Endothelial cell (in vitro differentiated cells): ENCODE measurements at regions not wholly inside any gene's neighbourhood (a gene's known extent, or its start where the extent isn't known, plus 50 kb on each side); places are given as distances from the start of the nearest gene placed in this dataset.

ENCODE experiments used
- DNase-seq: peaks from one replicate; pipeline ENCODE4 v3.0.0; 2021; ENCODE audit warnings: low spot score
- H3K27ac Mint-ChIP-seq: one replicate; pipeline ENCODE4 v1.8.0; 2021; ENCODE audit warnings: mixed read lengths, inconsistent platforms; ENCODE audit not compliant: unreplicated experiment
- H3K27me3 Mint-ChIP-seq: one replicate; pipeline ENCODE4 v1.8.0; 2021; ENCODE audit warnings: mild to moderate bottlenecking, moderate library complexity, mixed read lengths, inconsistent platforms; ENCODE audit not compliant: unreplicated experiment
- H3K36me3 Mint-ChIP-seq: one replicate; pipeline ENCODE4 v1.8.0; 2021; ENCODE audit warnings: mild to moderate bottlenecking, low read depth, mixed read lengths, inconsistent platforms; ENCODE audit not compliant: unreplicated experiment
- H3K4me1 Mint-ChIP-seq: one replicate; pipeline ENCODE4 v1.8.0; 2021; ENCODE audit warnings: mild to moderate bottlenecking, mixed read lengths, inconsistent platforms; ENCODE audit not compliant: unreplicated experiment
- H3K4me3 Mint-ChIP-seq: one replicate; pipeline ENCODE4 v1.8.0; 2021; ENCODE audit warnings: mild to moderate bottlenecking, mixed read lengths, inconsistent platforms; ENCODE audit not compliant: unreplicated experiment
- H3K9me3 Mint-ChIP-seq: one replicate; pipeline ENCODE4 v1.8.0; 2021; ENCODE audit warnings: mixed read lengths, inconsistent platforms; ENCODE audit not compliant: unreplicated experiment
- CTCF ChIP-seq: fragments of 200-600 bp; sonication (generic); IDR thresholded peaks from one replicate; pipeline ENCODE4 v1.5.0; 2021; ENCODE audit warnings: antibody characterized with exemption; ENCODE audit not compliant: unreplicated experiment

DNA sequence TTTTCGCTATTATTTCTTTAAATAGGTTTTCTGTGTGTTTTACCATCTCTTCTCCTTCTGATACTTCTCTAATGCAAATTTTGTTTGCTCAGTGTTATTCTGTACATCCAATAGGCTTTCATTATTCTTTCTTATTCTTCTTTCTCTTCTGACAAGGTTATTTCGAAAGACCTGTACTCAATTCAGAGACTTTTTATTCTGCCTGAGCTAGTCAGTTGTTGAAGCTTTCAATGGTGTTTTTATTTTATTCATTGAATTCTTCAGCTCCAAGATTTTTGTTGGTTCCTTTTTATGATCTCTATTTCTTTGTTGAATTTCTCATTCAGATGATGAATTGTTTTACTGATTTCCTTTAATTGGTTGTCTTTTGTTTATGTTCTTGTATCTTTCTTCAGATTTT is 706.2 kb downstream of the NR2F1-AS1 start:
- Mint-ChIP-seq H3K9me3 (no peaks in the 10 kb centered on the region), H3K4me3 (no peak overlapping the region), H3K36me3 (peaks cover 3% of the 10 kb centered on the region), H3K27me3 (no peaks in the 10 kb centered on the region), H3K27ac (no peak overlapping the region), H3K4me1 (peaks cover 2% of the 10 kb centered on the region)
- no peak for TF ChIP-seq CTCF
- no peak for DNase-seq

GRCh38 chr5:92868442-92868841 is 712.6 kb downstream of the NR2F1-AS1 start:
- H3K36me3 Mint-ChIP-seq = no peaks in the 10 kb centered on the region
- H3K27ac Mint-ChIP-seq = no peak overlapping the region
- H3K4me3 Mint-ChIP-seq = no peak overlapping the region
- H3K27me3 Mint-ChIP-seq = no peaks in the 10 kb centered on the region
- peaks cover 13% of the 10 kb centered on the region for H3K4me1 Mint-ChIP-seq
- TF ChIP-seq CTCF = no peak
- no peak for DNase-seq
- no peaks in the 10 kb centered on the region for H3K9me3 Mint-ChIP-seq

GRCh38 chr5:92864591-92864990 is 716.4 kb downstream of the NR2F1-AS1 start:
- H3K4me1 Mint-ChIP-seq = peaks cover 13% of the 10 kb centered on the region
- no peak for TF ChIP-seq CTCF
- H3K27me3 Mint-ChIP-seq = no peaks in the 10 kb centered on the region
- H3K4me3 Mint-ChIP-seq = no peak overlapping the region
- H3K27ac Mint-ChIP-seq = peak overlapping the region; percentile 72
- no peak for DNase-seq
- H3K9me3 Mint-ChIP-seq = no peaks in the 10 kb centered on the region
- H3K36me3 Mint-ChIP-seq = no peaks in the 10 kb centered on the region

DNA sequence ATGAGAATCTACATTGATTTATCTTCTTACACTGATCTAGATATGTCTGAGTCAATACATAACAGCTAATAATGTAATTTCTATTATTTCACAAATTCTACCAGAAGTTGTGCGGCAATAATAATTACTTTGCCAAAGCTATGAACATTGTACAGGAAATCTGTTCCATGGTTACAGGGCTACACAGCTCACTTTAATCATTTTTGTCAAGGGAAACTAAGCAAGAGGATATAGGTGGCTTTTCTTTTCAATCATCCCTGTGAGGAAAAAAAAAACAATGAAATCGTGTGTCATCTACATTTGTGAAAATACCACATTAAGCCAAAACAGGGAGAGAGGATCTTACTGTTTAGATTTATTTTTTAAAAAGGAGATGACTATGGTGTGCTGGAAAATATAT is 717.4 kb downstream of the NR2F1-AS1 start:
- H3K4me3 Mint-ChIP-seq = no peak overlapping the region
- H3K9me3 Mint-ChIP-seq = no peaks in the 10 kb centered on the region
- H3K27me3 Mint-ChIP-seq = peaks cover 1% of the 10 kb centered on the region
- no peak for DNase-seq
- TF ChIP-seq CTCF = no peak
- H3K27ac Mint-ChIP-seq = no peak overlapping the region
- no peaks in the 10 kb centered on the region for H3K36me3 Mint-ChIP-seq
- H3K4me1 Mint-ChIP-seq = peaks cover 13% of the 10 kb centered on the region

GRCh38 chr5:92861531-92862285 is 719.3 kb downstream of the NR2F1-AS1 start:
- DNase-seq = no peak
- no peaks in the 10 kb centered on the region for H3K36me3 Mint-ChIP-seq
- H3K4me1 Mint-ChIP-seq = peaks cover 13% of the 10 kb centered on the region
- TF ChIP-seq CTCF = no peak
- peaks cover 1% of the 10 kb centered on the region for H3K27me3 Mint-ChIP-seq
- no peaks in the 10 kb centered on the region for H3K9me3 Mint-ChIP-seq
- H3K4me3 Mint-ChIP-seq = no peak overlapping the region
- H3K27ac Mint-ChIP-seq = no peak overlapping the region
